ENCODE measurements at regions not wholly inside any gene's neighbourhood (a gene's known extent, or its start where the extent isn't known, plus 50 kb on each side); places are given as distances from the start of the nearest gene placed in this dataset.
"Not testable (repeated sequence)": the region's sequence is repeated elsewhere in the genome, so short reads cannot be mapped to it uniquely, and the experiment has no call there.

DNA sequence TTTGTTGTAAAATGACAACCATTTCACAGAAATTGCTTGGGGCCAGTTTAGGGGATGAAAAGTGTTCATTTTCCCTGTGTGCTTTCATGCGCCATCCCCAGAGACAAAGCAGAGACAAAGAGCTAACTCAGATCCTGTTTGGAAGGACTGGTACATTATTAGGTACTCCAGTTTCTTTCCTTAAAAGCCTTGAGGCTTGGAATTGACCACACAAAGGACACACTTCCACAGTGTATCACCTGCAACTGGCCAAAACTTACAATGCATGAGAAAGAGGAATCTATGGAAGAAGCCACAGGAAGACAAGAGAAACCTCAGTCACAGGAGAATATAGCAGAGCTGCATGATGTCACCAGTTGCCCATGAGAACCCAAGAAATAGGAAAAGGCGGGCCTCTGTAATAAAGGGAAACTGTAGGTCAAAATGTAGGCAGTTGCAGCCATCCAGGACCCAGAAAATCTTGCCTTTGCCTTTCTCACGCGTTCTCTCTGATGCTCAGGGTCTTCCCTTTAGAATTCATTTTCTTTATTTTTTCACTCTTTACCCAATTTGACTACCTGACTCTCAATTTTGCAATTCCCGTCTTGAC is 339.0 kb downstream of the RMST start:
- no peak for DNase-seq

DNA sequence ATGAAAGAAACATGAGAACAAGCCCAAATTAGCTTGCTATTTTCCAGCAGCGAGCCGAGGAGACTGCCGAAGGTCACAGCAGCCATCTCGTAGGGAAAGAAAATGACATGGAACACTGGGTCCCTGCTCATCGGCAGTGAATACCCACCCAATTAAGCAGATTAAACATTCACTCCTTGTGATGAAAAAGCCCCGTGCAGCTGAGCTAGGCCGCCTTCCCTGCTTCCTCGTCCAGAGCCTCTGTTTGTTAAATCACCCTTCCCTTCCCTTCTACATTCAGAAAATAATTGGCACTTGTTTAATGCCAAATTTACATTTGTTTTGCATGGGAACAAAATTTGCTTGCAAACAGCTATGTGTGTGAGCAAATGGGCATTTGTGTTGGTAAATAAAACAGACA is 342.5 kb downstream of the RMST start:
- no peak for DNase-seq

DNA sequence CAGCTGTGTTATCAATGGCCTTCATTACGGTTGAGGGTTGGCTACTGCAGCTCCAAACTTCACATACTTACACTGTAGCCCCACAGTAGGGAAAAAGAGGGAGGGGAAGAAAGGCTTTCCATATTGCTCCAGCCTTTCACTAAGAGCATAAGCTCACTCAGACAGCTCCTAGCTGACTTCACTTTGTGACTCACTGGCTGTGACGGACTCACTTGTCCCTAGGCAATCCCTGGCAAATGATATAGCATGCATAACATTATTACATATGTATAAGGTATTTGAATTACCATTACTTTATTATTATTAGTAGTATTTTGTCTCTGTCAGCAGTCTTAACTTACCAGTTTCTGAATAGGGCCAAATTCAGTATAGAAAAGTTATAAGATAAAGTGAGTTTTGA is 350.7 kb downstream of the RMST start:
- DNase-seq = no peak

DNA sequence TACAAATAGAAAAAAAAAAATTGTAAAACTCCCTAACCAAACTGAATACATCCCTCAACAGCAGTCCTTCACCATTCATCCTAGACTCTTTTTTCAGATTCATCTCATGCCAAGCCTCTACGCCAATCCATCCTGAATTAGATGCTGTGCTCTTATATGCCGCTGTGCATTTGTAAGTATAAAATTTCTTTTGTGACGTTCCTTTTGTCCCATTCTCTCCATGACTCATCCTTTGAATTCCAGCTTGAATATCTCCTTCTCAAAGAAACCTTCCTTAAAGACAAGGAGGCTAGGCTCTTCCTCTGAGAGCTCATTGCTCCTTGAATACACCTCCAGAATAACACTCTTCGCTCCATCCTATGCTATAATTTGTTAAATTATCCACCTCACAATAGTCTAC is 359.2 kb downstream of the RMST start:
- DNase-seq = no peak

DNA sequence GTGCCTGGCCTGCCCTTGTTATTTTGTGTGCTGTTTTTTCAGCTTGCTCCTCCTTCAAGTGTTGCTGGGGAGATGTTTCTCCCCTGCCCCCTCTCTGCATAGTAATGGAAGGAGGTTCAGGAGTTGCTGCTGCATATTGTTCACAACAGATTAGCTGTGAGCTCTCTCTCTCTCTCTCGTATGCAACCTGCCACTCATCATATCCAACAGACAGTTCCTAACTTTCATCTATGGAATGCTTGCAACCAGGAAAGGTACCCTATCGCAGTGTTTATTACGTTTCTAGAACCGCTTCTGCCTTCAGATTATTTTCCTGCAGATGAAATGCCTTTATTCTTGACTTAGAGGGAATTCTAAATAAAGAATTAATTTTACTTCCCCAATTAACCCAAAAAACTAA is 372.9 kb downstream of the RMST start:
- DNase-seq = no peak

DNA sequence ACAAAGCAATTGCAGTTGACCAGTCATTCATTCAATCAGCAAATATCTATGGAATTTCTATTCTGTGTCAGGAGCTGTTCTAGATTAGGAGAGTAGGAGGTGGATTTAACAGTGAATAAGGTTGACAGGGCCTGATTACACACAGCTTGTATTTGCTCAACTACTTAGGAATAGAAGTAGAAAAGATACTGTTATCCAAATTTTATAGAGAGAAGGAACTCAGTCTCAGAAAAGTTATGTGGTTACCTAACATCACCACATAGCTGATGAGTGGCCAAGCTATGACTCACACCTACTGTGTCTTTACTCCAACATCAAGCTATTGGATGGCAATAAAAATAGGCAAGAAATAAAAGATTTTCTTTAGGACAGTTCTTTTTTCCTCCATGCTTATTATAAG is 374.8 kb downstream of the RMST start:
- DNase-seq = no peak

DNA sequence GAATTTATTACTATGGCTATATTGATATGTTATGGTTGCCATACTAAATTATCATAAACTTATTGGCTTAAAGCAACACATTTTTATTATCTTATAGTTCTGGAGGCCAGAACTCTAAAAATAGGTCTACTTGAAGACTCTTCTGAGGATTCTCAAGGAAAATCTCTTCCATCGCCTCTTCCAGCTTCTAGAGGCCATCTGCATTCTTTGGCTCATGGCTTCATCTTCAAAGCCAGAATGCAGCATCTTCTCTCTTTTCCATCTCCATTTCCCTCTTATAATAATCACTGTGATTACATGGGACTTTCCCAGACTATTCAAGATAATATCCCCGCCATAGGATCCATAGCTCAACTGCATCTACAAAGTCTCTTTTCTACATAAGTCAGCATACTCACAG is 385.4 kb downstream of the RMST start:
- DNase-seq = no peak

DNA sequence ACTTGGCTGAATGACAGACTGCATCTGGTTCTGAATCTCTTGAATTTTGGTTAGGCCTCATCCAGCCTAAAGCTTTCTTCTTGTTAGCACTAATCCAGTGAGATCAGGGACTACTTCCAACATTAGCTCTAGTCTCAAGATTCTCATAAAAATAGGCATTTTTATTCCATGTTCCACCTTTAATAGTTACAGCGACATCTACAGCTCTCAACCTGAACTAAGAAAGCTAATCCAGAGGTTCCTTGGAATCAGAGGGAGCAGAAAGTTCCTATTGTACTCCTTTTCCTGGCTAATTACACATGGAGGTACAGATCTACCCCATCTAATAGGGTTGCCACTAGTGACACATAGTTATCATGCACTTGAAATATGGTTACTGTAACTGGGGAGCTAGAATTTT is 391.9 kb downstream of the RMST start:
- no peak for DNase-seq

DNA sequence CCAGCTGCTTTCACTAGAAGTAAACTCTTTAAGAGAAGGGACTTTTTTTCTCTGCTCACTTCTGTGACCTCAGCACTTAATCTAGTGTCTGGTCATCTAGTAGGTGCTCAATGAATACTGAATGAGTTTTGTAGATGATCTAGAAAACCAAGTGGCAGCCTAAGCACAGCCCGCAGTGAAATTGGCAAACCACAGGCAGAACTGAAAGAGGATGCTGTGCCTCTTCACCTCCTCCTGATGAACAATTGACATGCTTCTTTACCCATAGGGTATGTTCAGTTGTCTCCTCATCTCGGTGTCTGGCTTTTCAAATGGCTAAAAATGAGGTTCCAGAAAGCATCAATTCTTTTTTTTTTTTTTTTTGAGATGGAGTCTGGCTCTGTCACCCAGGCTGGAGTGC is 399.5 kb downstream of the RMST start:
- DNase-seq = no peak

DNA sequence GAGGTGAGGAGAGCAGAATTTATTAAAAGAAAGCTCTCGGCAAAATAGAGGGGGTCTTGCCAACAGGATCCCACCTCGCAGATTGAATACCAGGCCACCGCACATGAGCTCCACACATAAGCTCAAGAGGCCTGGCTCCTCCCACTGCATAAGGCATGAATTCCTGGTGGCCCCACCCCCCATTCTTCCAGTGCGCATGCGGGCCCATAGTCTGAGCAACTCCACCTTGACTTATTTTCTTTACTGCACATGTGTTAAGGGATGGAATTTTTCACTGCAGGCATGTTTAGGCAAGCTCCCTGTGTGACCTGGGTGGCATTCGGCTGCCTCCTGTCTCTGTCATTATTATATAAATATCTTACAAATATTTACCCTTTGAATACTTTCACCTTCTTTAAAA is 412.5 kb downstream of the RMST start:
- no peak for DNase-seq

DNA sequence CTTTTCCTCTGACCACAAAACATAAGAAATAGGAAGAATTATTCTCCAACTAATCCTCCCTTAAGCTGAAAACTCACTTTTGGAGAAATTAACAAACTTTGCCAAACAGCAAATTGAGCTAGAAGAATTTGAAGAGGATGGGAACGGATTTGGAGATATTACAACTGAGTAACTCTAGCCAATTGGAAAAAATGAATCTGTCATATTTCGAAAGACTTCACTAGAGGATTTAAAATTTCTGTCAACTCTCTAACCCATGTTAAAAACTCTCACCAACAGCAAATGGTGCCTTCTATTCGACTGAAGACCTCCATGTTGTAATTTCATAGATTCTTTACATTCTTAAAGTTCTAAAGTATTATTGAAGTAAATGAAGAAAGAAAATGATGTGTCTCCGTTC is 414.2 kb downstream of the RMST start:
- no peak for DNase-seq

DNA sequence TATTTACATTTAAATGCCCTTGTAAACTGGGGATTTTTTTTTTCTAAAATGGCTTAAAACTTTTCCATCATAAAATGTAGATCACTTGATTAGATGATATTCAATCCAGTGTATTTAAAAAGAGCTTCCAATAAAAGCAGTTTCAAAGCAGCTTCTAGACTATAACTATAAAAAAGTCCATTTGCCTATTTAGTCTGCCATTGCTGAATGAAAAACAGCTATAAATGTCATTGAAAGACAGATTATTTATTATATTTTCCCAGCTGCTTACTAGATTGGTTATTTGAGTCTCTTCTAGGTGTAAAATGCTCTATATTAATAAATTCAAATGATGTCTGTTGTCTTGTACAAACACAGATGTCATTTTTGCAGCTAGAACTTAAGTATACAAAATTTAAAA is 414.8 kb downstream of the RMST start:
- no peak for DNase-seq

DNA sequence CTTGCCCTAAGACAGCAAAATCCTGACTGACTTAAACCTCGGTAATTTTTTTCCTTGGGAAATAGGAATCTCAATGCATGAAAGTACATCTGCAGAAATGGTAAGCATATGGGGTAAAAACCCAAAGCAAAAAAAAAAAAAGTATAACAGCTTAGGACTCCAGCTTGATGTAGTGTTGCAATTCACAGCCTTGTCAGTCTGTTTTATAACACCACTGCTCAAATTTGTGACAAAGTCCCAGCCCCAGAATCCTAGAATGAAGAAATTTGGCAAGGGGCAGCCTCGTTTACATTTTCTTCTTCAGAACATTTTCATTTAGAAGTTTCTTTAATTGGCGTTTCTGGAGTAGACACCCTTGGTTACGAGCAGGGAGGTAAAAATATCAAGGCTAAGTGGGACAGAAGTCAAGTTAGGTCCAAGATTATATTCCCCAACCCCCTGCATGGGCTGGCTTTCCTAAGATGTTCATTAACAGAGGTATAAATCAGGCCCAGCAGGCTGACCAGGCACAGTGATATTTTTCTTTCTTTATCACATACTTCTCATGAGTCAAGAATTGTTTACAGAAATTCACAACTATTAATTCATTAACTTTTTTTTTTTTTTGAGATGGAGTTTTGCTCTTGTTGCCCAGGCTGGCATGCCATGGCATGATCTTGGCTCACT is 424.0 kb downstream of the RMST start:
- no peak for DNase-seq

DNA sequence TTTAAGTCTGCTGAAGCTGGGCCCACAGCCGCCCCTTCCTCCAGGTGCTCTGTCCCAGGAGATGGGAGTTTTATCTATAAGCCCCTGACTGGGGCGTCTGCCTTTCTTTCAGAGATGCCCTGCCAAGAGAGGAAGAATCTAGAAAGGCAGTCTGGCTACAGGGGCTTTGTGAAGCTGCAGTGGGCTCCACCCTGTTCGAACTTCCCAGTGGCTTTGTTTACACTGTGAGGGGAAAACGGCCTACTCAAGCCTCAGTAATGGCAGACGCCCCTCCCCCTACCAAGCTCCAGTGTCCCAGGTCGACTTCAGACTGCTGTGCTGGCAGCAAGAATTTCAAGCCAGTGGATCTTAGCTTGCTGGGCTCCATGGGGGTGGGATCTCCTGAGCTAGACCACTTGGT is 435.3 kb downstream of the RMST start:
- not testable (repeated sequence) for DNase-seq

DNA sequence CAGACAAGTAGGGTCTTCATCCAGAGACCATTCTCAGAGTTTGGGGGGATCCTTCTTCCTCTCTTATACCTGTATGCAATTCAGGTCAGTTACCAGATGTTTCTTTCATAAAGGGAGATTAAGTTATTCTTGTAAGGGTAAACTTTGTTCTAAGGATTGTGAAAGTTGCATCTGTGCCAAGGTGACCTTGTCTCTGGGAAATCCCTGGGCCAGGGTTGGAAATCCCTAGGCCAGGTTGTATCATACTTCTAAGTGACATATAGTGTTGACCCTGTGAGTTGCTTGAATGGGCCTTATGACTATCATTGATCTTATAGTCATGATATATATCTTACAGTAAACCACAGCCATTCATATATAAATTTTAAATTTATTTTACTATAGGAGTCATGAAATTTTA is 436.9 kb downstream of the RMST start:
- no peak for DNase-seq

DNA sequence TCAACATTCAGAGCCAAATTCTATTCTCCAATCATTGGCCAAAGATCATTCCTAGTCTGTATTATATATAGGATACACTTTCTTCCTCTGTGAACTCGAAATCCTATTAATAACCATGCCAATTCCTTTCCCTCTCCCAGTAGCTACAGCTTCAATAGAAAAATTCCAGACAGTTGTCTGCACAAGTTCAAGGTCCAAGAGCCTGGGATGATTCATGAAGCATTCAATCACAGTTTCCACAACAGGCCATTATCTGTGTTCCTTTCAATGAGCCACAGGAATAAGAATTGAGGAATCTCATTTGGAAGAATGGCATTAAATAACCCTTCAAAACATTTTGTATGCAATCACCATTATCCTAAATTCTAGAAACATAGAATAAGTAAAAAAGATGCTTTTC is 437.4 kb downstream of the RMST start:
- DNase-seq = no peak

DNA sequence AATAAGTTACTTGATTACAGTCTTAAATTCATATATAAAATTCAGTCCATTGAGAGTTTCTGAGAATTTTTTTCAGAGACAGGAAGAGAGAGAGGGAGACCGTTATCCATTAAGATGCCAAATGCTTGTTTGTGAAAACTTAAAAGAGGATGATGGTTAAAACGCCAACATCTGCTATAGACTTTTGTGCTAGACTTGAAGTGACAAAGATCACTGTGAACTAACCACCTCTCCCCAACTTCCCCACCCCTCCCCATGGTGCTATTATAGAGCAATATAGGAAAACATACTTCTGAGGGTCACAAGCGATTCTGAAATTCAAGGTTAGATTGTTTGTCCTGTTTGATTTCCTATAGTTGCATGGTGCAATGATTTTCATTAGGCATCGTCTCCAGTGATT is 440.8 kb downstream of the RMST start:
- no peak for DNase-seq

DNA sequence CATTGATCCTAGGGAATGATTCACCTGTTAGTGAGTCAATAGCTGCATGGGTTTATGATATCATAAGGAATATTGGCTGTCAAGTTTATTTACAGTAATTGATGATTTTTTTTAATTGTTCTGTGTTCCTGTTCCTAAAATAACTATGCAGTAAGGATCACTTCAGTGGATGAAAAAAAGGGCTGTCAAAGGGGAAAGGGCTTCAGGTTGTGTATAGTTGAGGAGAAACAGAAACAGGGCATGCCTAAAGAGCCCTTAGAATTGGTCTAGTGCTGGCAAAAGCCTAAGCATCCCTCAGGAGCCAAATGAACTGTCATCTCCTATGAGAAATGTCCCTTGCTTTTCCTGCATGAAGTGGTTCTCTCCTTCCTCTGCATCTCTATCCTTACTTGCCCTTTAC is 444.9 kb downstream of the RMST start:
- no peak for DNase-seq

DNA sequence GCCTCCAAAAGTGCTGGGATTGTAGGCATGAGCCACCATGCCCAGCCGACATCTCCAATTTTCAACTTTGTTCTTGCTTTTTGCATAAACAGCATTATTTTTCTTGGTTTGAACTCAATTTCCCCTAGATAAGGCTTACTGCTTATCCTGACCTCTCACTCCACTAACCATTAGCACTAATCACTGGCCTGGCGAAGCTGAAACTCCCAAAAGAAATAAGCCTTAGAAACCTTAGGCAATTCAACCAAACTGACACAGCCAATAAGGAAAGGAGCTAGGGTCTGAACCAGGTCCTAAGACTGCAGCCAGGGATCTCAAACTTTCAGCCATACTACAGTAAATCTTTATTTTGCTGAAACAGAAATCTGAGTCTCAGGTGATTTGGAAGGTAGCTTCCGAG is 448.0 kb downstream of the RMST start:
- no peak for DNase-seq

DNA sequence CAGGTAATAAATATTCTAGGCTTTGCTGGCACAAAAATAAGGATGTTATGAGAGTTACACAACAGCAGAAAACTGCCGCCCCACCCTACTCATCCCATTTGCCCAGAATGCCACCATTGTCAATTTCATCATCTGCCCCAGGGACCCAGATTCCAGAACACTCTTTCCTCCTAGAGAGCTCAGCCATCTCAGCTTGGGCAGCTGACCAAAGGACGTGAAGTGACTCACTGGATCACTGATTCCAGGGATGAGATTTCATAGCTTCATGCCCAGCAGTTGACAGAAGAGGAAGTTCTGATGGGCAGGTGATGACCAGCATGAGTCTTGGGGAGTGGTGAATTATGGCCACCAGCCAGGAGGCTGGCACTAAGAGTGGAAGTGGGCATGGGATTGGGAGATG is 450.3 kb downstream of the RMST start:
- no peak for DNase-seq

DNA sequence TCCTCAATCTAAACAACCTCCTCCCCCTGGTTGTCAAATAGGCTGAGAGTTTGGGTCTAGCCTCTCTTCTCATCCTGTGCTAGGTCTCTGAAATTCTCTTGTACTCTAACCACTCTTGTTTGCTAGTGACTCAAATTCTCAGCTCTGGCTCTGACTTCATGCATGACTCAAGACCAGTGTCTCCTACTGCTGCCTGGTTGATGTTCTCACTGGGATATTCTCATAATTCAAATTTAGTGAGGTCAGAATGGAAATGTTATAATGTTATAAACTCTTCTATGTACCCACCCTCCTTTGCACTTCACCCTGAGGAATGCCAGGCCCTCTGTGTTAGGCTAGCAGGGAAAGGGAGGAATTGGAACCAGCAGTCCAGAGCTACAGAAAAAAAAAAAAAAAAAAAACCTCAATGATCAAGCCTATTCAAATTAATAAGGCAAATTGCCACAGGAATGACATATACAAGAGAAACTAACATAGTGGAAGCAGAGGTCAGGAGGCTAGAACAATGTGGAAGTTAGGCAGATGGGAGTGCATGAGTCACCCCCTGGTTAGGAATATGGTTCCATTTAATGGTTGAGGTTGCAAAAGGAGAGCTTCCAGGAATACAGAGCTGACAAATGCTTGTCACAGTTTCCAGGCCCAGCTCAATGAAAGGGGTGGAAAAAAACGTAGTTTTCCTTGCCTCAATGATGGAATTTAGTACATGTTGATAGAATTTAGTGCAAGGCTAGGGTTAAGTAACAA is 459.5 kb downstream of the RMST start:
- DNase-seq = no peak

DNA sequence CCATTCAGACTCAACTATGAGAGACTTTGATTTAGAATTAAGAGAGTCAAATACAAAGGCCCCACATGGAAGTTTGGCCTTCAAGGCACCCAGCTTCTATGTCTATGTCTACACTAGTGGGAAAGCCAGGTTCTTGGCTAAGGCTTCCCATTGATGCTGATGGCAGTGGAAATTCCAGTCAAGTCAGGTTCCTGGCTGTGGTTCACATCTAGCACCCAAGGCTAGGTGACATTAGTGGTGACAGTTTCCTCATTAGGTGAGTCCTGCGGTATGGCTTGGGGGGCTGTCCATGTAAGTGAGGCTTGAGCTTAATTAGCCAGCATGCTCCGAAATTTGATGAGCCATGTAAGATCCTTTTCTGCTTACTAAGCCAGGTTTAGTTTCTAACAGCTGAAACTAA is 460.9 kb downstream of the RMST start:
- no peak for DNase-seq

DNA sequence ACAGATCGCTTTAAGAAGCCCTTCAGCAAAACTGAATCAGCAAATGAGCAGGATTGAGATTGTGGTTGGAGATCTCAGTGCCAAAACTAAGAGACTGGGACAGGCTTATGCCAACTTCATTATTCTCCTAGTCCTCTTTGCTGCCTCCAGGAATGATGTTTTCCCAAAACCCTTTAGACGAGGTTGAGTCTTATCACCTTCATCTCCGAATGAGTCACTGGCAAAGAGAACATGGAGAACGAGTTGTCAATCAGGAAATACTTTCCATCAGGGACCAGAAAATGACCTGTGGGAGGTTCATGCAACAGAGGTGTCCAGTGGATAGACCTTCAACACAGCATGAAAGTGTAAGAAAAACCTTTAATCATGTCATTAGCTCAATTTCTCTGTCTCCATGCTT is 461.5 kb downstream of the RMST start:
- DNase-seq = no peak

DNA sequence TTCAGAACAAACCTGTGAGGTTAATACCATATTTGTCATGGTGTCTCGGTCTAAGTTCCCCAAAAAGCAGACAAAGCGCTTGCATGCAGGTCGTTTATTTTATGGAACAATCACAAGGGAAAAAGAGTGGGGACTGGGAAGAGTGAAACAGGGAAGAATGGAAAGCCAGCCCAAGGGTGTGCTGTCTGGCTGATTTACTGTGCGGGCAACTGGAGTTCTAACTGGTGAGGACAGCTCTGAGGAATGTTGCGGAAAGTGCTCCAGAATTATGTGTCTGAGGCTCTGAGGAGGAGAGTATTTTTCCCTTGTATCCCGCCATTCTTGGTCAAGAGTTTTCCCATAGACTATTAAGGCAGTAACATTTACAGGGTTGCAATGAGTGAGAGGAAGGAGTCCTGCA is 465.4 kb downstream of the RMST start:
- DNase-seq = no peak

DNA sequence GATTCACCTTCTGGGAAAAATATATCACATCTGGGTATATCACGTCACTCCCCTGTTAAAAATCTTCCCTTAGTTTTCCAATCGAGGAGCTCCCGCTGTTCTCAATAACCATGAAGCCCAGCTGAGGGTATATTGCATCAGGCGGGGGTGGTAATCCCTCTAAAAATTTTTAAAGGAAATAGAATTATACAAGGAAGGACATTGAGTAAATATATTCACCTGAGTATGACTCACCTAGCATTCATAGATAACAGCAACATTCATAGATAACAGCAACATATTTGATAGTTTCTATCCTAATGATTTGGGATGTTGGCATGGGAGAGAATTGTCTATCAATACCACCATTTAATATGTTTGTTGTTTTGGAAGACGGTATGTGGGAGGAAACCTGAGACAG is 473.6 kb downstream of the RMST start:
- DNase-seq = no peak
